GM12878 (cell line): ENCODE measurements at regions not wholly inside any gene's neighbourhood (a gene's known extent, or its start where the extent isn't known, plus 50 kb on each side); places are given as distances from the start of the nearest gene placed in this dataset.

ENCODE experiments used
- ATAC-seq: fragments of 200-7000 bp; cut with Tn5 transposase; 3 replicates; pipeline ENCODE4 v1.9.1; 2020; ENCODE audit warnings: mild to moderate bottlenecking, moderate library complexity
- BruUV-seq: library from RNA; stranded (reverse); fragments of 400-500 nt; replicated peaks from 2 replicates; lab custom pipeline; 2021; lab: Mats Ljungman, UMichigan
- CTCF ChIA-PET: fragments of 300-600 bp; sonication (Branson Sonifier 250); formaldehyde crosslinking; extraction: SDS; loops from one replicate; lab custom pipeline; 2021; ENCODE audit warnings: inconsistent platforms; lab: Yijun Ruan, JAX
- POLR2A ChIA-PET: fragments of 350-600 bp; formaldehyde crosslinking; extraction: SDS; loops from one replicate; lab custom pipeline; 2021; ENCODE audit warnings: inconsistent platforms; lab: Charles Lee
- RAD21 ChIA-PET: fragments of 300-600 bp; sonication (Branson Sonifier 250); formaldehyde crosslinking; loops from one replicate; lab custom pipeline; 2023; ENCODE audit warnings: antibody characterized with exemption; ENCODE audit not compliant: unreplicated experiment; lab: Charles Lee
- SMC1A ChIA-PET: fragments of 300-600 bp; sonication (Branson Sonifier 250); formaldehyde crosslinking; loops from one replicate; lab custom pipeline; 2023; ENCODE audit not compliant: unreplicated experiment, uncharacterized antibody; lab: Charles Lee
- DNase-seq: peaks from one replicate; pipeline ENCODE4 v3.0.0-alpha.2; 2011; ENCODE audit warnings: low read depth, low spot score
- FAIRE-seq: peaks from 3 replicates; lab custom pipeline; 2011; peaks lifted over from hg19 to GRCh38; lab: Jason Lieb, UNC
- H2AFZ ChIP-seq: 2 replicates; pipeline ENCODE4 v1.6.0; 2011; ENCODE audit warnings: low read depth, low read length, control low read depth; ENCODE audit not compliant: control insufficient read depth
- H3K27ac ChIP-seq: 2 replicates; pipeline ENCODE4 v1.5.1; 2011; ENCODE audit warnings: control low read depth; ENCODE audit not compliant: control insufficient read depth, insufficient read depth
- H3K27me3 ChIP-seq, 2 experiments: replicated peaks in 1 of 2; 2 replicates each; pipeline versions ENCODE4 v1.6.0 to v1.6.1; 2011; ENCODE audit warnings: low read length in 1 of 2; ENCODE audit not compliant: control insufficient read depth in 2 of 2, insufficient read depth in 2 of 2
- H3K36me3 ChIP-seq, 2 experiments: 2 replicates each; pipeline ENCODE4 v1.5.1; 2011; ENCODE audit warnings: low read length in 1 of 2; ENCODE audit not compliant: control insufficient read depth in 2 of 2, insufficient read depth in 2 of 2
- H3K4me1 ChIP-seq: 2 replicates; pipeline ENCODE4 v1.6.1; 2011; ENCODE audit warnings: mild to moderate bottlenecking, low read length, moderate library complexity, mixed read lengths; ENCODE audit not compliant: control insufficient read depth, insufficient read depth
- H3K4me2 ChIP-seq: 2 replicates; pipeline ENCODE4 v1.6.0; 2011; ENCODE audit warnings: control low read depth; ENCODE audit not compliant: control insufficient read depth, insufficient read depth
- H3K4me3 ChIP-seq: fragments of 200-600 bp; sonication (generic); 2 replicates; pipeline ENCODE4 v1.5.1; 2016
- H3K79me2 ChIP-seq: 2 replicates; pipeline ENCODE4 v1.6.0; 2011; ENCODE audit warnings: low read length; ENCODE audit not compliant: control insufficient read depth, insufficient read depth
- H3K9ac ChIP-seq: 2 replicates; pipeline ENCODE4 v1.8.0; 2011; ENCODE audit warnings: low read length, control low read depth, mixed read lengths; ENCODE audit not compliant: control insufficient read depth, insufficient read depth
- H3K9me3 ChIP-seq: replicated peaks from 3 replicates; pipeline ENCODE4 v1.5.1; 2011; ENCODE audit warnings: mild to moderate bottlenecking, low read length; ENCODE audit not compliant: control insufficient read depth, insufficient read depth
- H4K20me1 ChIP-seq: 2 replicates; pipeline ENCODE4 v1.6.0; 2011; ENCODE audit not compliant: control insufficient read depth, insufficient read depth
- BCL11A ChIP-seq: IDR thresholded peaks from 2 replicates; pipeline ENCODE4 v1.6.1; 2011; ENCODE audit warnings: low read depth, low read length
- CTCF ChIP-seq, 3 experiments: IDR thresholded peaks in 2 of 3; conservative IDR thresholded peaks in 1 of 3; 2 replicates each; pipeline ENCODE4 v1.5.1; 2011; ENCODE audit warnings: low read depth in 3 of 3, low read length in 3 of 3, mild to moderate bottlenecking in 3 of 3, control low read depth in 2 of 3, moderate library complexity in 2 of 3, inconsistent platforms in 1 of 3, mixed read lengths in 1 of 3; ENCODE audit not compliant: control insufficient read depth in 2 of 3, insufficient read depth in 1 of 3; ENCODE audit errors: extremely low read depth in 1 of 3
- DPF2 ChIP-seq: fragments of 450-650 bp; IDR thresholded peaks from 2 replicates; pipeline ENCODE4 v1.6.1; 2017; ENCODE audit warnings: mild to moderate bottlenecking
- MTA3 ChIP-seq: IDR thresholded peaks from 2 replicates; pipeline ENCODE4 v1.6.1; 2012; ENCODE audit warnings: low read length, inconsistent platforms, borderline replicate concordance
- NR2C2 ChIP-seq: IDR thresholded peaks from 2 replicates; pipeline ENCODE4 v1.6.1; 2011; ENCODE audit warnings: borderline replicate concordance, low read depth; ENCODE audit not compliant: control insufficient read depth, insufficient read length
- PBX3 ChIP-seq: IDR thresholded peaks from 2 replicates; pipeline ENCODE4 v1.6.1; 2011; ENCODE audit warnings: mild to moderate bottlenecking, low read depth, low read length, moderate library complexity; ENCODE audit not compliant: insufficient replicate concordance
- PRDM15 ChIP-seq: fragments of 450-650 bp; formaldehyde crosslinking; IDR thresholded peaks from 2 replicates; pipeline ENCODE4 v1.4.0; 2020; ENCODE audit warnings: mild to moderate bottlenecking, moderate library complexity
- RFX5 ChIP-seq: IDR thresholded peaks from 2 replicates; pipeline ENCODE4 v1.6.1; 2011; ENCODE audit warnings: low read depth, low read length, improper control_type of control experiment
- SREBF2 ChIP-seq: IDR thresholded peaks from 2 replicates; pipeline ENCODE4 v1.6.1; 2012; ENCODE audit warnings: mild to moderate bottlenecking, low read length
- TAF1 ChIP-seq: IDR thresholded peaks from 2 replicates; pipeline ENCODE4 v1.6.1; 2011; ENCODE audit warnings: mild to moderate bottlenecking, low read depth, low read length, borderline replicate concordance
- YBX1 ChIP-seq: fragments of 450-650 bp; IDR thresholded peaks from 2 replicates; pipeline ENCODE4 v1.6.1; 2016; ENCODE audit warnings: antibody characterized with exemption
- ZNF687 ChIP-seq: fragments of 450-650 bp; IDR thresholded peaks from 2 replicates; pipeline ENCODE4 v1.6.1; 2017; ENCODE audit warnings: mild to moderate bottlenecking, moderate library complexity
- WGBS: methylation state at CpG from one replicate; pipeline ENCODE4 v1.1.6; 2016; ENCODE audit warnings: low lambda C conversion rate; ENCODE audit not compliant: insufficient replicate concordance, insufficient coverage; ENCODE audit errors: missing lambda C conversion rate; 5-methylcytosine and 5-hydroxymethylcytosine counted together
- in situ Hi-C: fragments of 300-500 bp; cut with MboI; formaldehyde crosslinking; loops from 9 replicates; pipeline ENCODE4 v1.14.3; 2018; ENCODE audit warnings: mixed read lengths
- intact Hi-C: fragments of 100-400 bp; cut with micrococcal nuclease; formaldehyde crosslinking; loops from one replicate; pipeline ENCODE4 v1.14.2; 2022; ENCODE audit not compliant: unreplicated experiment

GRCh38 chr13:44652962-44653660, 77.0 kb upstream of the TSC22D1 start (continued):
- no peak for TF ChIP-seq PRDM15 (CRISPR knock-in tag)
- TF ChIP-seq MTA3, result no peak
- TF ChIP-seq PBX3, result no peak
- no peak for TF ChIP-seq BCL11A

- no peaks in the 10 kb centered on the region for H3K27me3 ChIP-seq
- no peaks in the 10 kb centered on the region for H3K4me1 ChIP-seq
- FAIRE-seq (no peak), DNase-seq (no peak), ATAC-seq (no peak)
- no peak overlapping the region for H2AFZ ChIP-seq
- no peaks in the 10 kb centered on the region for H3K36me3 ChIP-seq
- no peak overlapping the region for H3K9ac ChIP-seq
- no peak overlapping the region for H3K27ac ChIP-seq
- ChIA-PET SMC1A (no interaction called here), CTCF (no interaction called here), RAD21 (no interaction called here), POLR2A (no interaction called here)
- no peaks in the 10 kb centered on the region for H3K9me3 ChIP-seq
- no peak overlapping the region for H3K4me2 ChIP-seq
- WGBS, result 52% methylated on average over 3 of the region's 3 CpGs
- intact Hi-C loops (loop anchor here (10.0 kb wide), 1 partner anchor 167 kb away; no protein-coding TSS in a partner anchor), in situ Hi-C loops (no loop called here)
- no peaks in the 10 kb centered on the region for H3K79me2 ChIP-seq
- BruUV-seq, result no TSS peak
- no peaks in the 10 kb centered on the region for H4K20me1 ChIP-seq
- no peak overlapping the region for H3K4me3 ChIP-seq
- TF ChIP-seq SREBF2 (no peak), NR2C2 (no peak), DPF2 (no peak), RFX5 (no peak), CTCF (IDR thresholded peaks at IDR 0.05 in 2 of 3, conservative IDR thresholded peaks at IDR 0.05 in 1 of 3; ENCODE audit: control insufficient read depth in 2 of 3, extremely low read depth in 1 of 3, insufficient read depth in 1 of 3, low read depth in 3 of 3, low read length in 3 of 3) (no peak), TAF1 (no peak), YBX1 (no peak), ZNF687 (no peak)
These were observed 76.0 kb upstream of the TSC22D1 start for GRCh38 chr13:44652168-44652567.
